GM06990 (cell line): ENCODE measurements at regions not wholly inside any gene's neighbourhood (a gene's known extent, or its start where the extent isn't known, plus 50 kb on each side); places are given as distances from the start of the nearest gene placed in this dataset.

Experiments used
- DNase-seq: peaks from one replicate; pipeline ENCODE4 v3.0.0-alpha.2; 2011; ENCODE audit not compliant: insufficient read length; ENCODE audit errors: extremely low read depth
- H3K27me3 ChIP-seq: replicated peaks from 2 replicates; pipeline ENCODE4 v1.6.0; 2011; ENCODE audit warnings: low read length; ENCODE audit not compliant: control insufficient read depth, insufficient read depth
- H3K36me3 ChIP-seq: 2 replicates; pipeline ENCODE4 v1.5.1; 2011; ENCODE audit warnings: low read length; ENCODE audit not compliant: control insufficient read depth, insufficient read depth
- H3K4me3 ChIP-seq: replicated peaks from 2 replicates; pipeline ENCODE4 v1.5.1; 2011; ENCODE audit warnings: low read depth, mild to moderate bottlenecking, control low read depth, low read length
- TF ChIP-seq, protein P1 (sequence below): IDR thresholded peaks from 2 replicates; pipeline ENCODE4 v1.5.1; 2011; ENCODE audit warnings: low read length, control low read depth, mild to moderate bottlenecking, inconsistent platforms; ENCODE audit not compliant: insufficient read depth, poor library complexity, severe bottlenecking

DNA sequence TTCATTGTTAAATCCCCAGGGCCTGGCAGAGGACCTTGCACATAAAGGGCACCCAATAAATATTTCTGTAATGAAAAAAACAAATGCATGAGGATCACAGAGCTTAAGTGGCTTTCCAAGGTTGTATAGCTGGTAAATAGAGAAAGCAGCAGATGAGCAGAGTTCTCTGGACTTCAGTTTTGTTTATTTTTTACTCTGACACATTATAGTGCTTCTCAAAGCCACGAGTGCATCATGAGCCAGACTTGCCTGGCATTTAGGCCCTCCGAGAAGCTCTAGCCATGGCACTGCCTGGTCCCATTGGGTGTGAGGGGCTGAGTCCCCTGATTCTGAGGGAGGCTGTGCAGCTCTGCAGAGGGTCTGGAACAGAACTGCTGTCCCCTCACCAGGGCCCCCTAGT is 87.2 kb upstream of the ZNF32 start:
- TF ChIP-seq, protein P1, sequence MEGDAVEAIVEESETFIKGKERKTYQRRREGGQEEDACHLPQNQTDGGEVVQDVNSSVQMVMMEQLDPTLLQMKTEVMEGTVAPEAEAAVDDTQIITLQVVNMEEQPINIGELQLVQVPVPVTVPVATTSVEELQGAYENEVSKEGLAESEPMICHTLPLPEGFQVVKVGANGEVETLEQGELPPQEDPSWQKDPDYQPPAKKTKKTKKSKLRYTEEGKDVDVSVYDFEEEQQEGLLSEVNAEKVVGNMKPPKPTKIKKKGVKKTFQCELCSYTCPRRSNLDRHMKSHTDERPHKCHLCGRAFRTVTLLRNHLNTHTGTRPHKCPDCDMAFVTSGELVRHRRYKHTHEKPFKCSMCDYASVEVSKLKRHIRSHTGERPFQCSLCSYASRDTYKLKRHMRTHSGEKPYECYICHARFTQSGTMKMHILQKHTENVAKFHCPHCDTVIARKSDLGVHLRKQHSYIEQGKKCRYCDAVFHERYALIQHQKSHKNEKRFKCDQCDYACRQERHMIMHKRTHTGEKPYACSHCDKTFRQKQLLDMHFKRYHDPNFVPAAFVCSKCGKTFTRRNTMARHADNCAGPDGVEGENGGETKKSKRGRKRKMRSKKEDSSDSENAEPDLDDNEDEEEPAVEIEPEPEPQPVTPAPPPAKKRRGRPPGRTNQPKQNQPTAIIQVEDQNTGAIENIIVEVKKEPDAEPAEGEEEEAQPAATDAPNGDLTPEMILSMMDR = no peak
- no peak overlapping the region for H3K4me3 ChIP-seq
- no peak for DNase-seq
- no peaks in the 10 kb centered on the region for H3K36me3 ChIP-seq
- H3K27me3 ChIP-seq = no peaks in the 10 kb centered on the region

DNA sequence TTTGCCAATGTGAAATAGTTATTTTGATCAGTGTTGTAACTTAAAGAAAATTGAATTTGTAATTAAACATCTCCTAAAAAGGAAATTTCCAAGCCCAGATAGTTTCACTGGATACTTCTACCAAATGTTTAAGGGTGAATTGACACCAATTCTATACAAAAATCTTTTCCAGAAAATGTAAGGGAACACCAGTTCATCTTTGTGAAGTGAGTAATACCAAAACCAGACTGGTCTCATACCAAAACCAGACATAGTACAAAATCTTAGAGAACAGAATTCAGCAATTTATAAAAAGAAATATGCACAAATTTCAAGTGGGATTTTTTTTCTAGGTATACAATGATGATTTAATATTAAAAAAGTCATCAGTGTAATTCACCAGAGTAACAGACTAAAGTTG is 86.0 kb upstream of the ZNF32 start:
- TF ChIP-seq, protein P1 = no peak
- no peak for DNase-seq
- Histone ChIP-seq H3K36me3 (no peaks in the 10 kb centered on the region), H3K4me3 (no peak overlapping the region), H3K27me3 (no peaks in the 10 kb centered on the region)

DNA sequence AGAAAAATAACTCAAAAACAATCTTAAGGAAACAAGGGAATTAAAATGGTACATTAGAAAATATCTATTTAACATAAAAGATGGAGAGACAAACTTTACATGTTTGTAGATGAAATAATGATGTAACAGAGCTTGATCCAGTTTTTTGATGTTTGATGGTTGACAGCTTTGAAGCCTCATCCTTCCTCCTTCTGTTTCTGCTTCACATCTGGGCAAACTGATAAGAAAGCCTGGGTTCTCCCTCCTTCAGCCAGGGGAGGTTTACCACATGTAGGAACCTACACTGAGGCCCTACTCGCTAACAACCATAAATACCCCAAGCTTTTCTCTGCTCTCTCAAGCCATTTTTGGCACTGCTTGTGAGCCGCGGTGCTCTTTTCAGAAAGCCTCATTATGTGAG is 82.8 kb upstream of the ZNF32 start:
- Histone ChIP-seq H3K27me3 (no peaks in the 10 kb centered on the region), H3K36me3 (no peaks in the 10 kb centered on the region), H3K4me3 (no peak overlapping the region)
- TF ChIP-seq, protein P1 = no peak
- no peak for DNase-seq

DNA sequence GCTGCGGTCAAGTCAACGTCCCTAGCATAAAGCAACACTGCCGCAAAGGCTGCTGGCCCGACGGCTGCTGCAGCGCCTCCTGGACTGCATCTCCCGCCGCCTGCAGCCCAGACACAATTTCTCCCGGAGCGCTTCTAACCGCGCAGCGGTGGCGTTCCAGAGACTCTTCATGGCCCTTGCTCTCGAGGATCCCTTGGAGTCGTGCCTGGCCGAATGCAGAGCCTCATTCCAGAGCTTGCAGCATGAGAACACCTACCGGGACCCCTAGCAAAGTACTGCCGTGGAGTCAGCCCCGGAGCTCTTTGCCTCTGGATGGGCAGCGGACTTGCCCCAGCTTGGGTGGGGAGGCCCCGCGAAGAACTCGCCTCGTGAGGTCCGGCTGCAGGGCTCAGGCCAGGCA is 79.7 kb upstream of the ZNF32 start:
- no peaks in the 10 kb centered on the region for H3K27me3 ChIP-seq
- H3K4me3 ChIP-seq = no peak overlapping the region
- H3K36me3 ChIP-seq = no peaks in the 10 kb centered on the region
- DNase-seq = no peak
- TF ChIP-seq, protein P1 = no peak

DNA sequence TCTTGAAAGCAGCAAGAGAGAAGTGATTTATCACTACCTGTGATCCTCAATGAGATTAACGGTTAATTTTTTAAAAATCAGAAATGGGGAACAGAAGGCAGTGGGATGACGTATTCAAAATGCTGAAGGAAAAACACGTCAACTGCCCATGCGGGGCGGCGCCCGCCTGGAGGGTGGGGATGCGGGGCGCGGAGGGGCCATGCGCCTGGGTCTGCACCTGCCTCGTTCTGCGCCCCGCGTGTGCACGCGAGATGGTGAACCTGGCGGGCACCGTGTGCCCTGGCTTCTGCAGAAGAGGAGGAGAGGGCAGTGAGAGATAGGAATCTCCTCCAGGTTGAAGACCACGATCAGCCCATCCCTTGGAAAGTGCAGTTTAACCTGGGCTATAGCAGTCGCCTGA is 79.3 kb upstream of the ZNF32 start:
- no peak for DNase-seq
- TF ChIP-seq, protein P1 = no peak
- Histone ChIP-seq H3K27me3 (no peaks in the 10 kb centered on the region), H3K4me3 (no peak overlapping the region), H3K36me3 (no peaks in the 10 kb centered on the region)

- no peak for DNase-seq
- peaks cover 2% of the 10 kb centered on the region; the same call in 1 of the 2 replicates for H3K27me3 ChIP-seq
- TF ChIP-seq, protein P1 = no peak
- H3K36me3 ChIP-seq = no peaks in the 10 kb centered on the region
- H3K4me3 ChIP-seq = no peak overlapping the region
These were observed 66.7 kb upstream of the ZNF32 start for GRCh38 chr10:43715334-43715733.
